ENCODE measurements at regions not wholly inside any gene's neighbourhood (a gene's known extent, or its start where the extent isn't known, plus 50 kb on each side); places are given as distances from the start of the nearest gene placed in this dataset.

GRCh38 chr3:180420804-180421203 lies 181.2 kb upstream of the TTC14 start:
- TF ChIP-seq, protein P1, sequence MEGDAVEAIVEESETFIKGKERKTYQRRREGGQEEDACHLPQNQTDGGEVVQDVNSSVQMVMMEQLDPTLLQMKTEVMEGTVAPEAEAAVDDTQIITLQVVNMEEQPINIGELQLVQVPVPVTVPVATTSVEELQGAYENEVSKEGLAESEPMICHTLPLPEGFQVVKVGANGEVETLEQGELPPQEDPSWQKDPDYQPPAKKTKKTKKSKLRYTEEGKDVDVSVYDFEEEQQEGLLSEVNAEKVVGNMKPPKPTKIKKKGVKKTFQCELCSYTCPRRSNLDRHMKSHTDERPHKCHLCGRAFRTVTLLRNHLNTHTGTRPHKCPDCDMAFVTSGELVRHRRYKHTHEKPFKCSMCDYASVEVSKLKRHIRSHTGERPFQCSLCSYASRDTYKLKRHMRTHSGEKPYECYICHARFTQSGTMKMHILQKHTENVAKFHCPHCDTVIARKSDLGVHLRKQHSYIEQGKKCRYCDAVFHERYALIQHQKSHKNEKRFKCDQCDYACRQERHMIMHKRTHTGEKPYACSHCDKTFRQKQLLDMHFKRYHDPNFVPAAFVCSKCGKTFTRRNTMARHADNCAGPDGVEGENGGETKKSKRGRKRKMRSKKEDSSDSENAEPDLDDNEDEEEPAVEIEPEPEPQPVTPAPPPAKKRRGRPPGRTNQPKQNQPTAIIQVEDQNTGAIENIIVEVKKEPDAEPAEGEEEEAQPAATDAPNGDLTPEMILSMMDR (IDR thresholded peaks at IDR 0.05): no peak
- TF ChIP-seq GATA2 (CRISPR knock-in tag; IDR thresholded peaks at IDR 0.05): no peak
- TF ChIP-seq TEAD4 (IDR thresholded peaks at IDR 0.05; ENCODE audit: borderline replicate concordance, insufficient read depth): no peak
- no peak for TF ChIP-seq GABPA (IDR thresholded peaks at IDR 0.05; ENCODE audit: low read depth)
- TF ChIP-seq, protein P2, sequence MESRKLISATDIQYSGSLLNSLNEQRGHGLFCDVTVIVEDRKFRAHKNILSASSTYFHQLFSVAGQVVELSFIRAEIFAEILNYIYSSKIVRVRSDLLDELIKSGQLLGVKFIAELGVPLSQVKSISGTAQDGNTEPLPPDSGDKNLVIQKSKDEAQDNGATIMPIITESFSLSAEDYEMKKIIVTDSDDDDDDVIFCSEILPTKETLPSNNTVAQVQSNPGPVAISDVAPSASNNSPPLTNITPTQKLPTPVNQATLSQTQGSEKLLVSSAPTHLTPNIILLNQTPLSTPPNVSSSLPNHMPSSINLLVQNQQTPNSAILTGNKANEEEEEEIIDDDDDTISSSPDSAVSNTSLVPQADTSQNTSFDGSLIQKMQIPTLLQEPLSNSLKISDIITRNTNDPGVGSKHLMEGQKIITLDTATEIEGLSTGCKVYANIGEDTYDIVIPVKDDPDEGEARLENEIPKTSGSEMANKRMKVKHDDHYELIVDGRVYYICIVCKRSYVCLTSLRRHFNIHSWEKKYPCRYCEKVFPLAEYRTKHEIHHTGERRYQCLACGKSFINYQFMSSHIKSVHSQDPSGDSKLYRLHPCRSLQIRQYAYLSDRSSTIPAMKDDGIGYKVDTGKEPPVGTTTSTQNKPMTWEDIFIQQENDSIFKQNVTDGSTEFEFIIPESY (IDR thresholded peaks at IDR 0.05; ENCODE audit: borderline replicate concordance, low read depth): no peak
- TF ChIP-seq RAD21 (IDR thresholded peaks at IDR 0.05; ENCODE audit: low read length): no peak

Measured in SK-N-SH (cell line).